Urothelium cell line (cell line): ENCODE measurements at regions not wholly inside any gene's neighbourhood (a gene's known extent, or its start where the extent isn't known, plus 50 kb on each side); places are given as distances from the start of the nearest gene placed in this dataset.
"Not testable (repeated sequence)": the region's sequence is repeated elsewhere in the genome, so short reads cannot be mapped to it uniquely, and the experiment has no call there.

ENCODE experiments used
- DNase-seq: peaks from one replicate; pipeline ENCODE4 v3.0.0; 2011; ENCODE audit warnings: low spot score, mixed read lengths
- FAIRE-seq: peaks from 2 replicates; lab custom pipeline; 2011; peaks lifted over from hg19 to GRCh38; lab: Jason Lieb, UNC

- FAIRE-seq (no peak), DNase-seq (no peak)
These were observed 128.0 kb downstream of the BARX2 start for GRCh38 chr11:129503646-129504045.

DNA sequence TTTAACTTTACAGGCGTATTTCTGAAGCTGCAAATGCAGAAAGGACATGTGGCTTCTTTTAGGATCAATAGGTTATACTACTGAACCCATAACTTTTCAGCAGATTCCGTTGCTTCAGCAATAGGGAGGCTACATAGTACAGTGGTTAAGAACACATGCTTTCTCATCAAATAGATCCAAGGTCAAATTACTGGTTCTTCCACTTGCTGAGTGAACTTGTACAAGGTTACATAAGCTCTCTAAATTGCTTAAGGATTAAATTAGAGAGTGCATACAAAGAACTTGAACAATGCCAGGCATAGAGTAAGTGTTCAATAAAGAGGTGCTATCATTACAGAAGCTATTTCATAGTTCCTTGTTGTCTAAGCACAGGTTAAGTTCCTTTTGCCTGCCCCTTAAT lies 129.6 kb downstream of the BARX2 start:
- DNase-seq (no peak), FAIRE-seq (no peak)

GRCh38 chr11:129508163-129508562 lies 132.5 kb downstream of the BARX2 start:
- DNase-seq (no peak), FAIRE-seq (no peak)

DNA sequence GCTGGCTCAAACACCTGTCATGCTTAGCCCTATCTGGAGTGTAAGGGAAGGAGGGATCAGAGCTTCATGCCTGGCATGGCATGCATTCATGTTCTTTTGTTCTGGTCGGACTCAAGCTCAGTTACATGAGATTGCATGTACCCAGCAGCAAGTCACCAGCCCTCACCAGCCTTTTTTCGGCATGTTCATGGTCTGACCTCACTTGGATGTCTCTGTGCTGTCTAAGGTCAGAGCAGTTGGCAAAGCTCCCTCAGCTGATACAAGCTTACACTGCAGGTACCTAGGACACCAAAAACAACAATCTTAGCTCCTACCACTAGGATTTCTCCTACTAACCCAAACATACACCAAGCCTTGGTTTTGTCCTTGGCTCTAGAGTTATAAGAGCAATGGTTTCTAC lies 152.6 kb downstream of the BARX2 start:
- DNase-seq (no peak), FAIRE-seq (no peak)

DNA sequence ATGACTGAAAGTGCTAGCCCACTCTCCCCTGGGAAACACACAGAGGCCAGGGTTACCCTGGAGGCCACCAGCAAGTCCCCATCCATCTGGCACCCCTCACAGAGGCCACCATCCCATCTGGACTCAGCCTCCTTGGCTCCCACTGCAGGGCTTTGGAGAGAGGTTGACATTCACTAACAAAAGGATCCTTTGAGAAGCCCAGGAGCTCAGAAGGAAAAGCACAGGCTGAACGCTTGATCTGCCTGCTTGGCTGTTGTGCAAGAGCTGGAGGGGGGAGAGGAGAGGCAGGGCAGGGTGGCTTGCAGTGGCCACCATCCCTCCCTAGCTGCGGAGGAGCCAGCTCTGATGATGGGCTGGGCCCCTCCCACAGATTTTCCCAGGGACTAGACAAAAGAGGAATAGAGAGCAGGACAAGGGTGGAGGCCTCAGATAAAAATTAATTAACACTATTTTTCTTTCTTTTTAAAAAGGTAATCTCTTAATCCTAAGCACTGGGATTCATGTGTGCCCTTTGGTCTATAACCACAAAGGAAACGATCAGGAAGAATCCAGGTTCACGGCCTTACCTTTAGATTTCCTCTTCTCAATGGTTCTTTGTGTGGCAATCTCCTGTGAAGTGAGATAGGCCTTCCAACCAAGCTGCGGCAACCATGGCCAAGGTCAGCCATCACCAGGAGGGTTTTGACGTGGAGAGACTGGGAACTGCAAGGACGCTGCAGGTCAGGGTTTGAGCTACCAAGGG lies 154.7 kb downstream of the BARX2 start:
- no peak for FAIRE-seq
- no peak for DNase-seq

DNA sequence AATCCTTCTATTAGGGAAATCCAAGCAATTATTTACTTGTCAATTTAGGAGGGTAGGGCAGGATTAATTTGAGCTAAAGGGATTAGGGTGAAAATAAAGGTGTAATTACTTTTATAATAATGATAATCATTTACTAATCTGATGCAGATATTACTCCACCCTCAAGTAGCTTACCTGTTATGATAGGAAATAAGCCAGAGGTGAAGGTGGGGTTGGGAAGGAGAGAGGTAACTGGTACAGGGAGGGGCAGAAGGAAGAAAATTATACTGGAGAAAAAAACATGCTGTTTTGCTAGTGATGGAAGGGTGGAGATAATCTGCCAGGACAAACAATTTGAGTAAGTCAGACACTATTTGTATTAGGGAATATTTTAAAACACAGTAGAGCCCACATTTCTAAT lies 157.7 kb downstream of the BARX2 start:
- no peak for FAIRE-seq
- DNase-seq, result no peak

GRCh38 chr11:129536338-129536737 lies 160.7 kb downstream of the BARX2 start:
- DNase-seq, result no peak
- no peak for FAIRE-seq

DNA sequence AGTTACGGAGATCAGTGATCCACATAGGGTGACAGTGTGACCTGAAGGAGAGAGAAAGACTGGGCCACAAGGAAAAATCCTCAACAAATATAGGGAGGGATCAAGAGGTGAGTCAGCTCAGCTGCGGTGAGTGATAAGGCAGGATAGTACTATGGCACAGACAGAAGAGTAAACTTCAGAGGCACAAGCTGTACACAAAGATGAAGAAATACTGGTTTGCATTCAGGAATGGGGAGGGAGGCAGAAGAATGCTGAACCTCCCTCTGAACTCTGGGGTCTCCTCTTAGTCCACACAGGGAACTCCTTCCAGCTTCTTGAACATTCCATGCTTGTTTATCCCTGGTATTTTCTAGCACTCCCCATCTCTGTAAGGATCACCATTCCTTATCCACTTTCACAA lies 162.7 kb downstream of the BARX2 start:
- FAIRE-seq (no peak), DNase-seq (no peak)

DNA sequence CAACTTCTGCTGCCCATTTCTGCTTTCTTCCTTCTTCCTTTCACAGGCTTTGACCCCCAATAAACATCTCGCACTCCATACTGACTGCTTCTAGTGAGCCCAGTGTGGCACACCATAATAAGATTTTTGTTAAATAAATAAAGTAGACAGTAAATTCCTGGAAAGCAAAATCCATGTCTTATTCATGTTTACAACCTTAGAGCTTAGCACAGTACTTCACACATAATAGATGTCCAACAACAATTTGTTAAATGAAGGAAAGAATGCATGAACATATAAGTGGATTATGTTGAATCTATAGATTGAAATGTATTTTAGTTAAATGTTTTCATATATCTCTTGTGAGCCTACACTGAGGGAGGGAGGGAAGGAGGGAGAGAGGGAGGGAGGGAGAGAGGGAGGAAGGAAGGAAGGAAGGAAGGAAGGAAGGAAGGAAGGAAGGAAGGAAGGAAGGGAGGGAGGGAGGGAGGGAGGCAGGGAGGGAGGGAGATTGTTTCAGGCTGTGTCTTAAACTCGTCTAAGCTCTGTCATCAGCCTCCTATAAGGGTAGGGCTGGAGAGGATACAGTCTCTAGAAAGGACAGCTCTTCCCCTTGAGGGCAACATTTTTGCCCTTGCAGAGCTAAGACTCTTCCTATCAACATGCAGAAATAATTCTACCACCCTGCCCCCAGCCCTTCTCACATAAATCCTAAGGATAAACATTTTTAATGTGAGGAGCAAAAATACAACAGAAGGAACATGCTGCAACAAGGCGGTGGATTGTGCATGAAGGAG lies 168.1 kb downstream of the BARX2 start:
- no peak for FAIRE-seq
- DNase-seq, result no peak

DNA sequence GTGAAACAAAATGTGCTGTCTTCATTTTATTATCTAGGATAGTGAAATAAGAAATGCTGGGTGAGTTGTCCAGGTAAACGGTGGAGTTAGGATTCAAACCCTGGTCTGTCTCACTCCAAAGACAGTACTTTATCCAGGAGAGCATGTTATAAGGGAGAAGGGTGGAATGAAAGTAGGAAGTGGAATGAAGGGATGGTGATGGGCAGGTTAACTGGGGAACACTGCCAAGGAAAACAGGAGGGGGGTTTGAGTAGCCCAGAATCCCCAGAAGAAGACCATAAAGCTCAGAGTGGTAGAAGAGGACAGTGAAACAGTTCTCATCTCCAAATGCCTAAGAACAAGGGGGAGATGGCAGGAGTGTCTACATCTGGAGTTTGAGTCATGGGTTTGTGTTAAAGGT lies 169.0 kb downstream of the BARX2 start:
- FAIRE-seq (no peak), DNase-seq (no peak)

DNA sequence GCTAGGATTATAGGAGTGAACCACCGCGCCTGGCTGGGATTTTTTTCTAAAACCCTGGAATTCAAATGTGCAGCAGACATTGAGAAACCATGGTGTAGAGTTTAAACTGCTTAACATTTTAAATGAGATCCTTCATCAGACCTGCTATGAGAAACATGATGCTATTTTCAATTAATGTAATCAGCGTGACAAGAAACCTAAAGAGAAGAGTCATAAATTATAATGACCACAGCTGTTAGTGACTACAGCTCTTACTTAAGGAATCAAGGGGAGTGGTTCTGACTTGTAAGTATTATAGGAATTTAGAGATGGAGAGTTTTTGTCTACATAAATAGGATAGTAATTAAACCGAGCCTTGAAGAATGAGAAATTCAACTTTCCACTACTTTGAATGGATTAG lies 170.6 kb downstream of the BARX2 start:
- DNase-seq (no peak), FAIRE-seq (no peak)

- no peak for FAIRE-seq
- no peak for DNase-seq
These were observed 181.8 kb downstream of the BARX2 start for GRCh38 chr11:129557421-129557820.

GRCh38 chr11:129569007-129569406 lies 193.4 kb downstream of the BARX2 start:
- DNase-seq (no peak), FAIRE-seq (no peak)

GRCh38 chr11:129572667-129573066 lies 197.0 kb downstream of the BARX2 start:
- not testable (repeated sequence) for DNase-seq, FAIRE-seq

GRCh38 chr11:129573161-129573560 lies 197.5 kb downstream of the BARX2 start:
- no peak for DNase-seq
- FAIRE-seq, result no peak

- FAIRE-seq (no peak), DNase-seq (no peak)
These were observed 198.8 kb downstream of the BARX2 start for GRCh38 chr11:129574431-129574830.

DNA sequence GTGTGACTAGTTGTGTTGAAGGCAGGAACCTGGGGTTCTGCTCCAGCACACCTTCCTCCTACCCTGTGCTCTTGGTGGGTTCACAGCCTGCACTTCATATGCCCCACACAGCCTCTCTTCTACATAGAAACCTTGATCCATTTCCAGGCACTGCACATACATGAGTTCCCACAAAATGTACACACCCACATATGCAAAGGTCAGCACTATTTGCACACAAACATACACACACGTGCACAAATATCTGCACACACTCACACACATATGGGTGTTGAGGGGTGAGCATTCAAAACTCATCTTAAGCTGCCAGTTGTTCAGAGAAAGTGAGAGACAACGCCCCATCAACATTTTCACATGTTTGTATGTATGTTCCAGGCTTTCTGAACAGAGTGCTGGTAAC lies 201.0 kb downstream of the BARX2 start:
- DNase-seq (no peak), FAIRE-seq (no peak)

- FAIRE-seq, result no peak
- DNase-seq, result no peak
These were observed 202.4 kb downstream of the BARX2 start for GRCh38 chr11:129578006-129578405.

- DNase-seq, result no peak
- FAIRE-seq, result no peak
These were observed 204.6 kb downstream of the BARX2 start for GRCh38 chr11:129580278-129580677.

DNA sequence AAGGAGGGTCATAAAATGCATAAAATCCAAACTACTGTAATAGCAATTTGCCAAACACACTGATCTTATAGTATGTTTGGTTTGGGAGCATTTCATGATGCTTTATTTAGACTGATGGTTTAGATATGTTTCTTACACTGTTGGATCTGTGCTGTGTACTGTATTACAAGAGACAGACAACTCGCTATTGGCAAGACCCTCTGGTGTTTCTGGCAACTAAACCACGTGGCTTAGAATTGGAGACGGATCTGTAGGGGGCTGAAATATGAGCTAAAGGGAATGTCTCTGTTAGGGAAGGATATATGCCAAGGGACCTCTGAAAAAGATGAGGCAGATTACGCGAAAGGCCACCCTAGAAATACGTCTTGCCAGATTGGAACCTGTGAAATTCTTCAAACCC lies 208.7 kb downstream of the BARX2 start:
- FAIRE-seq, result no peak
- no peak for DNase-seq

DNA sequence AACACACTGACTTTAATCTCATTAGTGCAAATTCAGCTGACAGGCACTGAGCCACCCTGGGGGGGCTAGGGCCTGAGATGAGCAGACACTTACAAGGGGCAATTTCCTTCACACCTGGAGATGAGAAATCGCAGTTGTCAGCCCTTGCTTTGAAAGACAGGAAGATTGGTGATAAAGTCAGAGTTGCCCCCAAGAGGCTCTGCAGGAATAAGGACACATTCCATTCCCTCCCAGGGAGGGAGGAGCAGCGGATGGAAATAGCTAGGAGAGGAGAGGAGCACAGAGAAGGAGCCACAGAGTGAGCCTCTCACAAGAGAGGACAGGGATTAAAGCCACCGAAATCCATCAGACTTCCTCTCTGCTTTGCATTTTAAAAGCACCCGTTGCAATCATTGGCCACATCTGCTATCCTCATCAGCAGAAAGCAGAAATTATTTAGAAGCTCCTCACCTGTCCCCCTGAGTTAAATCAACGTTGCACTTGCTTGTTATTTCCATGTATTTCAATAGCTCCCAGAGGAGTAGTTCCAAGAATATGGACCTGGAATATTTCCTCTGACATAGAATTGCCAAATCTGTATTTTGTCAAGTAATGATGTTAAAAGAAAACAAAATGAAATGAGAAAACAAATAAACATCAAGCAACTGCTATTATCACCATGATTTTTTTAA lies 213.7 kb downstream of the BARX2 start:
- FAIRE-seq (no peak), DNase-seq (no peak)
